SW 1271 (cell line): ENCODE measurements at regions not wholly inside any gene's neighbourhood (a gene's known extent, or its start where the extent isn't known, plus 50 kb on each side); places are given as distances from the start of the nearest gene placed in this dataset.
A peak's percentile ranks its signal among the peaks of the same experiment; 100 is the strongest.

Experiments
- DNase-seq, 2 experiments: peaks; one replicate each; lab custom pipeline; 2025; lab: John Stamatoyannopoulos, UW

DNA sequence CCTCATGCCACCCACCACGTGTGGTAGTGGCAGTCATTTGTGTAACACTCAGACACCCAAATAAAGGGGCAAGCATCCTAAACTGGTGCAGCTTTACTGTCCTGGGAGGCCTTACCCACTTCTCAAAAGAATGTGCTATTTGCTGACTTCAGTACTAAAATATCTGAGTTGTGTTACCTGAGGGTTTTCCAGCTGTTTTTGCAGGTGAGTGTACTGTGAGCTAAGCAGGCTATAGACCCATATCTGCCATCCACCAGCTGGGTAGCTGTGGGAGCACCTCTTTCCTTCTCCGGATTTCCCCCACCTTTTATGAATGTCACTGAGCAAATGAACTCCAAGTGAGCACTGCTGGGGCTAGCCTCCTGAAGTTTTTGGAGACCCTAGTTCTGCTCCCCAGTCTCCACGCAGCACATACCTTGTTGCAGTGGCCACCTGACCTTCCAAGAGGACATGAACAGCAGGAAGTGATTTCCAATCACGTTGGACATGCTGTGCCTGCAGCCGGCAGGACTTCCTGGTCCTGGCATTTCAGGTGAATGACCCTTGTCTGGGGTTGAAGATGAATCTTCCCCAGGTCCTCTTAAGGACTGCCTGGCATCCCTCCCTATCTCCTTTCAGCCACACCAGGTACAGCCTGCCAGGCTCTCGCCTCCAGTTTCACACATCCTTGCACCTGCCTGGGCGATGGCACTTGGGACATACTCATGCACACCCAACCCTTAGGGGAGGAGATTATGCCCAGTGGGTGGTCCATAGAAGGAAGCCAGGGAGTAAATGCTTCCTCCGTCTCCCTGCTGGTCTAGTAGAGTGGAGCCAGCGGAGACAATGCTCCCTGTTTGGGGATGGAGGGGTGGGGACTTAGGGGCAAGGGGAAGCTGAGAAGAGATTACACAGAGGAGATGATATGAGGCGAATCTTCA, 109.5 kb upstream of the SPATA13 start:
- DNase-seq = no peak

DNA sequence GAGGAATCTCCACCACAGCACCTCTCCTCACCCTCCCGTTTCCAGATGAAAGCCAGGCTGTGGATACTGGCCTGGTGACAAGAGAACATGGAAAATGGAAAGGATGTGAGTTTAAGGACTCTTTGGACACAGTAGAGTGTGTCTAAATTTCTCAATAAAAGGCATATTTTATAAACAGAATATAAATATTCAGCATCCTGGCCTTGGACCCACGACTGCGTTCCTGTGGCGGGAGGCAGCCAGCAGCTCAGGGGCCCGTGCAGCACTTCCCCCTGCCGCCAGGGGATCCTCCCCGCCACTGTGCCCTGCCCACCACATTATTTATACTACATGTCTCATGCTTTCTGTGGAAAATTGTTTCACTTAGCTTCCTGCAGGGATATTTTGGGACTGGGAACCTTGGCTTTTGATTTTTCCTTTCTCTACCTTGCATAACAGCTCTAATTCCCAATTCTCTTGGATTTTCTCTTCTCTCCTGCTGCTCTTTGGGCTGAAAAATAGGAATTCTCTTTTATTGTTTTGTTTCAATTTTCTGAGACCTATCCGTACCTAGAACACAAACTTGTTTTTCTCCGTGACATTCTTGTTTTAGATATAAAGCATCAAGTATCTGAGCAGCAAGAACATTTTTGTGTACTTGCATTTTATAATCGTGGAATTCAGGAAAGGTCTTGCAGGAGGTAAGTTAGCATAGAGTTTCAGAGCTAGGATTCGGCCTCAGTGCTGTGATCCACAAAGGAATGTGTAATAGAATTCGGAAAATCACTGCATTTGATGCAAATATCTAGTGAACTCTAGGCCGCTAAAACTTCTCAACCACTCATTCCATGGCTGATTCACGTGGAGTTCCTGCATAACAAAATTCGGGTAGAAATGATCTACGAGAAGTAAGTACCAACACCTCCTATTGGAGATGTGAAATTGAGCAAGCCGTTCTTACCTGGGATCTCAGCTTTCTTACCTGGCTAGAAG, 107.7 kb upstream of the SPATA13 start:
- DNase-seq = no peak

DNA sequence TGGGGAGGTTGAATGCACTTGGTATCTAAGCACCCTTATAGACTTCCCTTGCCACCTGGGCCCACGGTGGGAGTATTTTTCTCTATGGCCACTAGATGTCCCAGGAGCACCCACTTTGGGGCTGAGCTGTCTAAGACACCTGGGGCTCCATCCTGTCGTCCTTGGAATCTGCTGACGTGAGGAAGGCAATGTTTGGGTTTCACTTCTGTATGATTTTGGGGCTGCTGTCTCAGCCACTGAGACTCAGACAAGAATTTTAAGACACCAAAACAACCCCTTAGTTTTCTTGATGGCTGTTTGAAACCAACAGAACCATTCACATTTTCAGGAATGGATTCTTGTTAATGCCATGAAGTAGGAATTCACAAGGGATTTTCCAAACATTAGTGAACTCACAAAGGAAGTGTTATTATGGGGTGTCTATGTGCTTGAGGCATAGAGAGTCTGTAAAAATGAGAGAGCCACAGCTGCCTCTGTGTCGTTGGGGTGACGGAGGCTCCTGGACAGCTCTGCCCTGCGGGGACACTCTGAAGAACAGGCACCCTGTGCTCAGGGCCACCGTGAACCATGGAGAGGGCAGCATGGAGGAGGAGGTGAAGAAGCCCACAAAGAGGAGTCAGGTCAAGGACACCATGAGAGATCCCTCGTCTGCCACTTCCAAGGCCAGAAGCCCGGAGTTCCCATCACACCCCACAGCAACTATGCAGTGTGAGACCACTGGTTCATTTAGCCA, 106.8 kb upstream of the SPATA13 start:
- peak; percentile 24 to 60 for DNase-seq

DNA sequence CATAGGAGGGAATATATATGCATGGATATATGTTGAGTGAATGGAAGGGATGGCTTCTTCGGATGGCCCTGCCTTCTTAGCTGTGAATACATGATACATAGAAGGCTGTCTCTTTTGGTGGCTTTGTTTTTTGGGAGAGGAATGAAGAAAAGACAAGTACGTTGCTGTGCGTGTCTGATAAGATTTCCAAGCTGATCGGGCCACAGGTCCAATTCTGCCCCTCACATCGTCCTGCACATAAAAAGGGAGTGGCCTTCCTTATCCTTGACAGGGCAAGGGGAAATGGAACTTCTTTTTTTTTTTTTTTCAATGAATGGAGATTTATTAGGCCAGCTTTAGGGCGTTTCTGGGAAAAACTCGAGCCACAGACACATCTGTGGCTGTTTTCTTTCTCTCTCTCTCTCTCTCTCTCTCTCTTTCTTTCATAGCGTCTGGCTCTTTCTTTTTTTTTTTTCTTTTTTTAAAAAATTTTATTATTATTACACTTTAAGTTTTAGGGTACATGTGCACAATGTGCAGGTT, 103.8 kb upstream of the SPATA13 start:
- no peak for DNase-seq

DNA sequence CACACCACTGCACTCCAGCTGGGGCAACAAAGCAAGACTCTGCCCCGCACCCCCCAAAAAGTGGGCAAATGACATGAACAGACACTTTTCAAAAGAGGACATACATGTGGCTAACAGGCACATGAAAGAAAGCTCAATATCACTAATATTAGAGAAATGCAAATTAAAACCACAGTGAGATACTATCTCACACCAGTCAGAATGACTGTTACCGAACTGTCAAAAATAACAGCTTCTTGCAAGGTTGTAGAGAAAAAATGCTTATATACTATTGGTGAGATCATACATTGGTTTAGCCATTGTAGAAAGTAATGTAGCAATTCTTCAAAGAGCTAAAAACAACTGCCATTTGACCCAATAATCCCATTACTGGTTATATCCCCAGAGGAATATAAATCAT, 99.5 kb upstream of the SPATA13 start:
- DNase-seq = no peak

DNA sequence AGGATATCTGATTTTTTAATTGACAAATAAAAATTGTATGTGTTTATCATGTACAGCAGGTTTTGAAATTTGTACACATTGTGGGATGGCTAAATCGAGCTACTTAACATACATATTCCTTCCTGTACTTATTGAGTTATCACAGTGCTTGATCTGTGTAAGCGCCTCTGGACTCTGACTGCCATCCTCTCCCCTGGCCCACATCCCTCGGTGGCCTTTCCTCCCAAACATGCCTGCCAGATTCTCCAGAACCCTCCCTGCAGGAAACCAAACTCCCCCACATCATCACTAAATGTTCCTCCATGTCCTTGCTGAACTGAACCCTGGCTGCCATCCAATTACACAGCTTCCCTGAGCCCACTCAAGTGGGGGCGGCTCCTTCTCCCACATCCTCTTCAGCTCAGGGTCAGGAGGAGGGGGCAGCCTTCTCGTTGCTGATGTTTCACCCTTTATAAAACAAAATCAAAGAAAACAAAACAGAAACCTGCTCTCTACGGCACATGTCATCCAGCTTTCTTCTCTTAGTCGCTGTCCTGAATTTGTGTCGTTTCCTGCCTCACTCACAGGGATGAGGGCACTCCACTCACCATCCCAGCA, 97.1 kb upstream of the SPATA13 start:
- DNase-seq = no peak

DNA sequence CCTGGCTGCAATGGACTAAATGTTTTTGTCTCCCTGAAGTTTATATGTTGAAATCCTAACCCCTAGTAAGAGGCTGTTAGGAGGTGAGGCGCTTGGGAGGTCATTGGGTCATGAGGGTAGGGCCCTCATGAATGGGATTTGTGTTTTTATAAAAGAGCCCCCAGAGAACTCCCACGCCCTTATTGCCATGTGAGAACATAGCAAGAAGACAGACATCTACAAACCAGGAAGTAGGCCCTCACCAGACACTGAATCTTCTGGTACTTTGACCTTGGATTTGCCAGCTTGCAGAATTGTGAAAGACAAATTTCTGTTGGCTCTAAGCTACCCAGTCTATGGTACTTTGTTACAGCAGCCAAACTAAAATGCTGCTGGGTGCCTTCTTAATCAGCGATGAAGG, 96.1 kb upstream of the SPATA13 start:
- no peak for DNase-seq

DNA sequence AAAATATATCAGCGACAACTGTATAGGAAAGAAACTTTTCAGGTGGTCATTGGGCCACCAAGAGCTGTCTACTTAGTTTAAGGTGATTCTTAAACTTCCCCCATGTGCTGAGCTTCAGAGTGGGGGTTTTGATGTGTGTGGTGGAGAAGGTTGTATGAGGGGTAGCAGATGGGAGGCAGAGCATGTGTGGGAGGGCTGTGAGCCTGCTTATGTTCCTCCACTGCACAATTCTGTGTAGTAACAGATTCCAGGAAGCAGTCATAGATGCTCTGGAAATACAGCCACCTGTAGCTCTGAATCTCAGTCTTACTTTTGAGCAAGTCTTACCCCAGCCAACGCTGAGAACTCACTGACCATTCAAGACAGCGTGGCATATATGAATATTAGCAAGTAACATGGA, 95.3 kb upstream of the SPATA13 start:
- DNase-seq = no peak

DNA sequence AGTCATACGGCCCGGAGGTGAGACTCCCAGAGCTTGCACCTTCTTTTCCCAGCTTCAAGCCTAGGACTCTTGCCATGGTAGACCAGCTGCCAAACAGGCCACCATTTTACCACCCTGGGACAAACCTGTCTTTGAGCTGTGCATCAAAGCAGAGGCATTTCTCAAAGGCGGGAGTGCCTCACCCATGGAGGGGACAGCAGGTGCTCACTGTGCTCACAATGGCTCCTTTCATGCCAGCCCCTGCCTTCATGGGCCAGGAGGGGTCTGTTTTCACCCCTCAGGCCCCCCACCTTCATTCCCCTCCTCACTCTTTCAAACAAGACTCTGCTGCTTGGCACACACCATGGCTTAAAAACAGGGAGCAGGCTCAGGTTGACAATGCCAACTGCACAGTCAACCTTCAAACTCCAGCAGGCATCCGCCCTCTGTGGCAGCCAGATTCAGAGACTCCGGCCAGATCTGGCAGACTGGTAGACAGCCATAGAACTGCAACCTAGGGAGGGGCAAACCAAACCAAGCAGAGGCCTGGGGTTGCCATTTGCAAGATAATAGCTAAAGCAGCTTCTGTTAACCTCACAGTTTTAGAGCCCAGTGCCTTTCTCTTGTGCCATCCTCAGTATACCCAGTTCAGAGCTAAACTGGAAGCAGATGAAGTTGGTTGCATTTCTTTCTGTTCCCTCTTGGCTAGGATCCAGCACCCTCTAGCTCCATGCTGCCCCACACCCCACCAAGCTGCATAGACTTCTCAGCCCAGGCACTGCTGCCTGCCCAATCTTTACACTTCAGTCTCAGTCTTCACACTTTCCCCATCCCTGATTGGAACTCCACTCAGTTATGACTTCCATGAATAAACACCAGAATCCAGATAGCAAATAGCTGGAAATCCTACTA, 93.9 kb upstream of the SPATA13 start:
- no peak for DNase-seq

DNA sequence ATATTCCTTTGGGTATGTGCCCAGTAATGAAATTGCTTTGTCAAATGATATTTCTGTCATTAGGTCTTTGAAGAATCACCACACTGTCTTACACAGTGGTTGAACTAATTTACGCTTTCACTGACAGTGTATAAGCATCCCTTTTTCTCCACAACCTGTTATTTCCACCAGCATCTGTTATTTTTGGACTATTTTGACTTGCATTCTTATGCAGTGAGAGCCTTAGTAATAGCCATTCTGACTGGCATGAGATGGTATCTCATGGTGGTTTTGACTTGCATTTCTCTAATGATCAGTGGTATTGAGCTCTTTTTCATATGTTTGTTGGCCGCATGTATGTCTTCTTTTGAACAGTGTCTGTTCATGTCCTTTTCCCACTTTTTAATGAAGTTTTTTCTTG, 92.0 kb upstream of the SPATA13 start:
- no peak for DNase-seq

DNA sequence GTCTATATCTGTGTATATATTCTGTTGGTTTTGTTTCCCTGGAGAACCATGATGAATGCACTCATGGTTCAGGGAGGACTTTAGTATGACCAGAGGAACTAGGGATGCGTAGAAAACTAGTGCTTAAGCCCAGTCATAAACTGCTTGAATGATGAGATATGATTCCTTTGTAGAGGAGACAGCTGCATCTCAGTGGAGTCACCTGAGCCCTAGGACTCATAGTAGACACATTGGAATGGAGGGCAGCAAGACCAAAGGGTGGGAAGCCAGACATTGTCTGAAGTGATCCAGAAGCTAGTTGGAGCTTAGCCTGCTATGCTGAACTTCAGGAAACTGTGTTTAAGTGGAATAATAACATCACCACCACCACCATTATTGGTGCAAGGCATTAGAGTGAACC, 89.5 kb upstream of the SPATA13 start:
- DNase-seq = no peak

DNA sequence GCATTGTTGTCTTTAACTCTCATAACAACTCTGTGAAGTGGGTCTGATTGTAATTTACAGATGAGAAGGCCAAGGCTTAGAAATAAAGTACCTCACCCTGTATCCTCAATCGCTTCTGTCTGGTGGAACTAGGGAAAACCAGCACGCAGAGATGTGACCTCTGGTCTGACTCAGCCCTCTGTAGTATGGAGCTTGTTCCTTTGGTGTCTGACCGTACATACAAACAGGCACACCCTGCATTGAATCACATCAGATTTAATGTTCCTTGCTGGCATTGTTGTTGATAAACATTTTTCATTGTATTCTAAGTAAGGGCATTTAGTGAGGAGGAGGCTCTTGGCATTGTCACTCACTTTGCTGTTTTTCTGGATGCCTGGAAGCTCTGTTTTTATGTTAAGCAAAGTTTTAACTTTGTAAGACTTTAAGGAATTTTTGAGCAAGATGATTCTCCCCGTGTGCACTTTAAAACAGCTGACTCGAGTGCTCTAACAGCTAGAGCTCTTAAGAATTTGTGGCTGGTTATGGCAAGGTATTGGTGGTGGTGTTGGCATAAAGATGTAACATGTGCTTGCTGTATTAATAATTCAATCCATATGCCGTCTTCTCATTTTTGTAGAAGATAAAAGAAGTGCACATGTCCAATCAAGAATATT, 89.0 kb upstream of the SPATA13 start:
- no peak for DNase-seq

DNA sequence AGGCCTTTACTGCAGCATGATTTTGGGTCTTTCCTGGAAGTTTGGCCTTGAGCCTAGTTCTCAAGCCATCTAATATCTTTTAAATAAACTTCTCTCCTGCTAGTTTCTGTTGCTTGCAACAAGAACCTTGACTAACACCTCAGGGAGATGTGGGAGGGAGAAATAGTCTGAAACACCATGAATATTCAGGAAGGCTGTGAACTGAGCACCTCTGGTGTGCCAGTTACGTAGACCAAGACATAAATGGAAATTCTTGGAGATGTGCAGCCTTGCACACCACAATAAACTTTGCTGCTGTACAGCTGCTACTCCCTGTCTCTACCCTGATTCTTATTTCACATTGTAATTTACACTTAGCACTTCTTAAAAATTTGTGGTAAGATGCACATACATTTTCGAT, 86.9 kb upstream of the SPATA13 start:
- DNase-seq = no peak

DNA sequence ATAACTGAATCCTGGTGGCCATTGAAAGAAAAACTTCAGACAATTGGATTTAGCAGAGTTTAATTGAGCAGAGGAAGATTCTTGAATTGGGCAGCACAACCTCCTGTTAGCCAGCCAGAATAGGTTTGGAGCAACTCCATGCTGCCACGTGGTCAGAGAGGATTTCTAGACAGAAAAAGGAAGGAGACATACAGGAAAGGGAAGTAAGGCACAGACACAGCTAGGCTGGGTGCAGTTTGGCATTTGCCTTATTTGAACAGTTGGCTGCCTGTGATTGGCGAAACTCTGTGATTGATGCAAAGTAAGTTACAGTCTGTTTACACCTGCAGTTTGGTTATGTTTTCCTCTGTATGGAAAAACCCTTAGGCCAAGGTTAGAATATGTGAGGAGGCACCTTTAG, 85.8 kb upstream of the SPATA13 start:
- DNase-seq = no peak

DNA sequence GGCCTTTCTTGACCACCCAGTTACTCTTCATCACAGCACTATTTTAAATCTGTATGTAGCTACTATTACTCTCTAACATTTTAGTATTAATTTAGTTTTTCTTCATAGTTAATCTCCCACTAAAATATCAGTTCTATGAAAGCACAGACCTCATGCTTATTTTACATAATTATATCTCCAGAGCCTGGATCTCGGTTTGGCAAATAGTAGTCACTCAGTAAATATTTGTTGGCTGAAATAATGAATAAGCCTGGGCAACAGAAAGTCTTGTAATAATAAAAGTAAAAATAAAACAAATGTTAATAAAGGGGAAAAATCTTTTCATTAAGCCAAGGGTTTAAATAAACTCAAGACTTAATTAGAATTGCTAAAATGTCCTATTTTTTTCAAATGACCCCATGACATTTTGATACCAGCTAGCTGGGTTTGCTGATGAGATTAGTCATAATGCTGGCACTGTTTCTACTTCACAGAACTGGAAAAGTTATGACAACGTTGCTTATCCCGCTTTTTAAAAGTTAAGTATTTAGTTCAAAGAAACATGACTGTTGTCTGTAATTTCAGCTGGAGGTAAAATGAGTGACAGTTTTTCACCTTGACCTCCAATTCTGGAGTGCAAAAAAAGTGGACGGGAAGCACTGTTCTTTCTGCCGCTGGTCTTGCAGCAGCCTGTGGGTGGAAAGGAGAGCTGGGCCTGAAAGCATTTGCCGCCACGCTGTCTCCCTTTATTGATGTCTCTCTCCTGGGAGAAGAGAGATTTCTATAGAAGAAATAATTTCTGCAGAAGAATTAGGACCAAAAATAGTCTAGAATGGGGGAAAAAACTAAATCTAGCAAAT, 85.2 kb upstream of the SPATA13 start:
- no peak for DNase-seq

DNA sequence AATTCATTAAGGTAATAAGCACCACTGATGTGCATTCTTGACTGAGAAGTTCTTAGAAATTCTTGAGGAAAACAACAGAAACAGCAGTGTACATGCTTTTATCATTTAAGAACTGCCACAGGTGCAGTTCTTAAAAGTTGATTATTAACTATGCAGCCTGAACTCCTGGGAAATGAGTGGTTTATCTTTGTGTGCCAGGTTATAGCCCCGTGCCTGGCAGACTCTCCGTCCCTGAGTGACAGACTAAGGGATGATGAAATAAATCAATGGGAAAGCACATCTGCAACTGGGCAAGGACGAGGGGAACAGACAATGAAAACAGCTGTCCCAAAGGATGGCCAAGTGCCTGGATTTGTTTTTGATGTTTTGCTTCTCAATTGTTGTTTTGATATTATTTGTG, 84.4 kb upstream of the SPATA13 start:
- DNase-seq = no peak

DNA sequence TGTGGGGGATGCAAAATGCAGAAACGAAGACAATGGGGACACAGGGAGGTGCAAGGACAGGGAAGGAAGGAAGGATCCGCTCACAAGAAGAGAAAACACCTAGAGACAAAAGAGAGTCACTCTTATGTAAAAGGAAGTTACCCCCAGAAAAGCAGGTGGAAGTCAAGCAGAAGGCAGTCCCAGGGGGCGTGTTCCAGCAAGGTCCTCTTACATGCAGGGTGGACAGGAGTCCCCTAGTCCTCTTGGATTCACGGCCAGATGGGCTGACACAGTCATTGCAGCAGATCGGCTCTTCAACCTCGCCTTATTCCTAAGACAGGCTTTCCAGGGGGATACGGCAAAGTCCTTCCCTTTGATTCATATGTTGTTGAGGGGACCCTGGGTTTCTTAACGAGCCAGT, 83.9 kb upstream of the SPATA13 start:
- no peak for DNase-seq

DNA sequence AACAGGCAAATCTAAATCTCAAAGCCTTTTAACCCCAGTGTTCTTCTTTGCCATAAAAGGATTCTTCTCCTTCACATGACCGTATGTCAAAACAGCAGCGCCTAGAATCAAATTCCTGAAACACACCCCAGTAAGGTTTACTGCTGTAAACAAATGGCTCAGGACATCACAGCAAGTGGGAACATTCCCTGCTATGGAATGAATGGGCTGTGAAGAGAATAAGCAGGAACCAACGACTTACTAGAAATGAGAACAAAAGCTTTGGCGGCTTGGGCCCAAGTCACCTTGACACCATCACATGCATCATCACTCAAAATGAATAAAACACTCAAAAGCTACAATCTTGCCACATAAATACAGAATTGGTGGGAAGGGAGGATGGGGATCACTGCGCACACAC, 80.4 kb upstream of the SPATA13 start:
- DNase-seq = no peak

DNA sequence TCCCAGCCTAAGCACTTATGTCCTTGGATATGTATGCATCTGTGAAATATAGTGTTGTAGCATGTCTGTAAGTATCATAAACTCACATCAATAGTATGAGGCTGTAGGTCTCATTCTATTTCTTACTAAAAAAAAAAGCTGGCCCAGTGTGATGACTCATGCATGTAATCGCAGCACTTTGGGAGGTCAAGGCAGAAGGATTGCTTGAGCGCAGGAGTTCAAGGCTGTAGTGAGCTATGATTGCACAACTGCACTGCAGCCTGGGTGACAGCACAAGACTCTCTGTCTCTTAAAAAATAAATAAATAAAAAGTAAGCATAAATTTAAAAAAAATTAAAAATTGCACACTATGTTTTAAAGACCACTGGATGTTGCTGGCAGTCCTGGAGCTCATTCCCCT, 79.1 kb upstream of the SPATA13 start:
- no peak for DNase-seq
